22Rv1 (cell line): ENCODE measurements at regions not wholly inside any gene's neighbourhood (a gene's known extent, or its start where the extent isn't known, plus 50 kb on each side); places are given as distances from the start of the nearest gene placed in this dataset.
A peak's percentile ranks its signal among the peaks of the same experiment; 100 is the strongest.

Experiments
- H3K27ac ChIP-seq: fragments of 450-650 bp; 2 replicates; pipeline ENCODE4 v1.5.1; 2017
- CTCF ChIP-seq: fragments of 450-650 bp; IDR thresholded peaks from 2 replicates; pipeline ENCODE4 v1.5.1; 2017; ENCODE audit warnings: mild to moderate bottlenecking
- ZFX ChIP-seq: fragments of 450-650 bp; IDR thresholded peaks from 2 replicates; pipeline ENCODE4 v1.6.1; 2017; ENCODE audit warnings: antibody characterized with exemption, borderline replicate concordance

DNA sequence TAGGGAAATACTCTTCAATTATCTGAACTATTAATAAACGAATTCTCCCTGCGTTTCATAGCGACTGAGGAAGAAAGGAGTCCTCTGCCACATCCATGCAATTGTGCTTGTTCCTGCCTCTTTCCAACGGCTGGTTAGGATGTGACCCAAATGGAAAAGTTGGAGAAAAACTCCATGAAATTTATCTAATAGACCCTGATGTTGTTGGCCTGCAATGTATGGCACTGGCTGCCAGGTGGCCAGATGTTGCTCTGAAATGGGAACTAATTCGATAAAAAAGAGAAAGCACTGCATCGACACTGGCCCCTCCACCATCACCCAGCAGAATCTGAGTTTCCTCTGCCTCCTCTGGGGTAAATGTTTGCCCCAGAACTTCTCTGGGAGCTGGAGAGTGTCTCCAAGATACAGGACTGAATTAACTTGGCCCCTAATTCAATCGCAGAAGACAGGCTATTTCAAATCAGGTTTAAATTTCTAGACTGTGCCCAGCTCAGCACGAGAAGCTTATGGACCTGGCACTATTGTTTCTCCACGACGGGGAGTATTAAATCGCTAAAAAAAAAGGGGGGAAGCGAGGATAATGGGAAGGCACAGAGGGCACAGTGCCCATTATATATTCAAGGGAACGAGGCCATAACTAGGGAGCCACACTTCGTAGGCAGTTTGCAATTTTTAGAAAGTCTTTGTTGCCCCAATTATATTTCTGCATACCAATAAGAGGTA, 103.9 kb downstream of the ZIC5 start:
- TF ChIP-seq ZFX (no peak), CTCF (no peak)

DNA sequence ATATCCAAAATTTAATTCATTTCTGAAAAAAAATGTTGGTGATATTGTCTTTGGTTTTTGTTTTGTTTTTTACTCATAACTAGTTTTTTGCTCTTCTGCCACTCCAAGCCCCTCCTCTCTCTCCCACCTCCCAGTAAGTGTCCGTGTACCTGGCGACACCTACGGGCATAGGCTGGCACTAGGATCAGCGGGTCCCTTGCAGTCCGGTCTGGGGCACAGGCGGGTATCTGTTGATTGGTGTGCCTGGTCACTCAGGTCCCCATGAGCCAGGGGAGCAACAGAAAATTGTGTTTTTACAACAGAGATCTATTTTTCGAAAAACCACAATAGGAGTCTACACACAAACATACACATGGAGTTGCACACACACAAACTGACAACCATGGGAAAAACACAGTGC, 104.8 kb downstream of the ZIC5 start:
- no peak for TF ChIP-seq CTCF
- no peak for TF ChIP-seq ZFX

More for the DNA sequence above, 103.9 kb downstream of the ZIC5 start:
- H3K27ac ChIP-seq: no peak overlapping the region

GRCh38 chr13:99865420-99865930, 106.1 kb downstream of the ZIC5 start:
- H3K27ac ChIP-seq: peak overlapping the region; percentile 51
- TF ChIP-seq CTCF: no peak

More for the DNA sequence above, 104.8 kb downstream of the ZIC5 start:
- H3K27ac ChIP-seq: no peak overlapping the region

- H3K27ac ChIP-seq: peak overlapping the region; percentile 51
- no peak for TF ChIP-seq ZFX
- TF ChIP-seq CTCF: no peak
Measured at GRCh38 chr13:99864627-99864990, 107.0 kb downstream of the ZIC5 start.

- peak overlapping the region; percentile 51 for H3K27ac ChIP-seq
- TF ChIP-seq CTCF (no peak), ZFX (no peak)
Measured at GRCh38 chr13:99863789-99864626, 107.6 kb downstream of the ZIC5 start.

DNA sequence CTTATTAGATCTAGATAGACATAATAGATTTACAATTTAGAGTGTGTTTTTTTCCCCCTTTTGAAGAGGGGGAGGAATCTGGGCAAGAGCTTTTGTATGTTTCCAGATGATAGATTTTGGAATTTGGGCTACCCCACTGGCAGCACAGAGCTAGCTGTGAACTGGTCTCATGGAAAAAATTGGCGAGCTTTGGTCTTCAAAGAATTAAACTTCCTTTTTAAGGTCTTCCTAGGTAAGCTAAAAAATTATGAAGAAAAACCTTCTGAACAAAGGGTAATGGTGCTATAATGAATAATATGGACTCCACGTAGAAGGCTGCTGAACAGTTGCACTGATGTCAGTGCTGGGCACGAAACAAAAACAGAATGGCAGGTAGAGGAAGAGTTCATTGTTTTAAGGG, 109.3 kb downstream of the ZIC5 start:
- H3K27ac ChIP-seq: no peak overlapping the region
- TF ChIP-seq CTCF: no peak

GRCh38 chr13:99861771-99862170, 109.8 kb downstream of the ZIC5 start:
- H3K27ac ChIP-seq: no peak overlapping the region
- TF ChIP-seq CTCF (no peak), ZFX (no peak)
